ENCODE measurements at regions not wholly inside any gene's neighbourhood (a gene's known extent, or its start where the extent isn't known, plus 50 kb on each side); places are given as distances from the start of the nearest gene placed in this dataset.
"Not testable (repeated sequence)": the region's sequence is repeated elsewhere in the genome, so short reads cannot be mapped to it uniquely, and the experiment has no call there.

- intact Hi-C loops (cut with micrococcal nuclease): no loop called here
- Mint-ChIP-seq H3K4me3 (no peak overlapping the region), H3K36me3 (ENCODE audit: low read depth) (no peaks in the 10 kb centered on the region), H3K27ac (no peak overlapping the region), H3K4me1 (peaks cover 2% of the 10 kb centered on the region), H3K27me3 (no peaks in the 10 kb centered on the region), H3K9me3 (peaks cover 6% of the 10 kb centered on the region)
- DNase-seq: no peak
Measured at GRCh38 chr2:48219555-48220436, 94.7 kb upstream of the FOXN2 start.

DNA sequence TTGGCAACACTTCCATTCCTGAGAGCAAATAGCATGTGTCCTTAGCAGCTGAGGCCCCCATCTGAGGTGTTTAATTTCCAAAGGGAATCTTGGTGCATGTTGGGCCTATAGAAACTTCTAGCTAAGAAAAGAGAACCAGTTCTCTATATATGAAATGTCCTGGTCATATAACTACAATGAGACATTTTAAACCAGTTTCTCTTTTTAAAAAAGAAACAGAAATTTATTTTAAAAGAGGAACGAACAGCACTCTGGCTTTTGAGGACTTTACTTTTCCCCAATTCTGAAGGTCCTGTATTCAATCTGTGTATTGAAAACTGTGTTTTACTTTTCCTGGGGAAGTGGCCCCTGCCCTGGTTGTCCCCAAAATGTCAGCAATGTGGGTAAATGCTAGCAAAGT, 94.0 kb upstream of the FOXN2 start:
- no peak overlapping the region for H3K27ac Mint-ChIP-seq
- no peaks in the 10 kb centered on the region for H3K27me3 Mint-ChIP-seq
- DNase-seq: no peak
- H3K4me1 Mint-ChIP-seq: peaks cover 2% of the 10 kb centered on the region
- H3K9me3 Mint-ChIP-seq: peaks cover 6% of the 10 kb centered on the region
- intact Hi-C loops (cut with micrococcal nuclease): no loop called here
- no peak overlapping the region for H3K4me3 Mint-ChIP-seq
- no peaks in the 10 kb centered on the region for H3K36me3 Mint-ChIP-seq (ENCODE audit: low read depth)

- intact Hi-C loops (cut with micrococcal nuclease): no loop called here
- H3K27me3 Mint-ChIP-seq: no peaks in the 10 kb centered on the region
- H3K27ac Mint-ChIP-seq: no peak overlapping the region
- peaks cover 6% of the 10 kb centered on the region for H3K9me3 Mint-ChIP-seq
- H3K4me3 Mint-ChIP-seq: no peak overlapping the region
- H3K4me1 Mint-ChIP-seq: peaks cover 2% of the 10 kb centered on the region
- DNase-seq: no peak
- H3K36me3 Mint-ChIP-seq (ENCODE audit: low read depth): no peaks in the 10 kb centered on the region
Measured at GRCh38 chr2:48221846-48222516, 92.5 kb upstream of the FOXN2 start.

DNA sequence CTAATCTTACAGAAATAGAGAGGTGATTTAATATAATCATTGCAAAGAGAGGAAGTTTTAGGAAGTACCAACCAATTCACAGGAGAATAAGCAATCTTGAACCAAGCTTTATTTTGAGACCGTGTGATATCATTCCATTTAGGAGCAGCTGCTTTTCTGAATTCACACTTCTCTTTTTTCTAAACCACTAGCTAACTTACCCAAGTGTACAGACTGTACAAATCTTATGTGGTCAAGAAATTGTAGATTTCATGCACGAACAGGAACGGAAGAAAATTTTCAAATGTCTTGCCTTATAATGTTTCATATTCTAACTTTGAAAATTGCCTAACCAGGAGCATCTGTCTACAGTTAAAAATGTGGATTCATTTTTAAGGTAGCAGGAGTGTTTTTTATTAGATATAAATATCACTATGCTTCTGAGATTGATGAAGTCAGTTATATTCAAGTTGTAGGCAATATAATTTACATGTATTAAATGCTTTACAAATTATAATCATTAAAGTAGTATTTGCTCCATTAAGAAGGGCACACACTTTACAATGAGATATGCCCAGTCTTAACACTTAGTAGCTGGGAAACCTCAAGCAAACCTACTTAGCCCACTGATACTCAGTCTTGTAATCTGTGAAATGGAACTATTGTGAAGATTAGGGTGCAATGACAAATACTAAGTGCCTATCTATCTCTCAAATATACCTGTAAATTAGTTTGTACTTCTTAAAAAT, 86.7 kb upstream of the FOXN2 start:
- Mint-ChIP-seq H3K27me3 (peaks cover 4% of the 10 kb centered on the region), H3K27ac (no peak overlapping the region), H3K4me1 (peaks cover under 1% of the 10 kb centered on the region), H3K4me3 (no peak overlapping the region), H3K36me3 (ENCODE audit: low read depth) (no peaks in the 10 kb centered on the region), H3K9me3 (peaks cover 8% of the 10 kb centered on the region)
- intact Hi-C loops (cut with micrococcal nuclease): no loop called here
- no peak for DNase-seq

GRCh38 chr2:48228345-48228684, 86.2 kb upstream of the FOXN2 start:
- Mint-ChIP-seq H3K9me3 (peaks cover 8% of the 10 kb centered on the region), H3K4me3 (no peak overlapping the region), H3K27ac (no peak overlapping the region), H3K36me3 (ENCODE audit: low read depth) (no peaks in the 10 kb centered on the region), H3K27me3 (peaks cover 4% of the 10 kb centered on the region), H3K4me1 (peaks cover 6% of the 10 kb centered on the region)
- intact Hi-C loops (cut with micrococcal nuclease): no loop called here
- no peak for DNase-seq

GRCh38 chr2:48229063-48229462, 85.4 kb upstream of the FOXN2 start:
- H3K4me1 Mint-ChIP-seq: peaks cover 6% of the 10 kb centered on the region
- H3K27me3 Mint-ChIP-seq: peaks cover 4% of the 10 kb centered on the region
- H3K27ac Mint-ChIP-seq: no peak overlapping the region
- H3K9me3 Mint-ChIP-seq: peaks cover 3% of the 10 kb centered on the region
- intact Hi-C loops (cut with micrococcal nuclease): no loop called here
- H3K36me3 Mint-ChIP-seq (ENCODE audit: low read depth): no peaks in the 10 kb centered on the region
- H3K4me3 Mint-ChIP-seq: no peak overlapping the region
- DNase-seq: no peak

DNA sequence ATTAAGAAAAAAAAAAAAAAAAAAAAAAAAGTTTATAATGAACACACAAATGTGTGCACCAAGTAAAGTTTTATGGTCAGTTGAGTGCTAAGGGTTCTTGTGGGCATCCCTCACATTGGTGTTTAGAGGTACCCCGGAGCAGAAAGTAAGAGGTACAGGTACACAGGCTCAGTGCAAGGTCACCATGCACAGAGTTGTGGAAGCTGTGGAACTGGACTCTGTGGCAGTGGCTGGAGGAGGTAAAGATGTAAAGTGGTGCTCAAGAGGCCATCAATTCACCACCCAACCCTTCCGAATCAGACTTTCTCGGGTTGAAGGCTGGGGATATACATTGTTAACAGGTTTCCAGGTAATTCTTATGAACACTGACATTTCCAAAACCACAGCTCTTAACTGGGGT, 83.6 kb upstream of the FOXN2 start:
- no peak overlapping the region for H3K27ac Mint-ChIP-seq
- H3K4me3 Mint-ChIP-seq: no peak overlapping the region
- H3K4me1 Mint-ChIP-seq: peaks cover 8% of the 10 kb centered on the region
- DNase-seq: no peak
- no peaks in the 10 kb centered on the region for H3K36me3 Mint-ChIP-seq (ENCODE audit: low read depth)
- intact Hi-C loops (cut with micrococcal nuclease): no loop called here
- peaks cover 7% of the 10 kb centered on the region for H3K9me3 Mint-ChIP-seq
- H3K27me3 Mint-ChIP-seq: peaks cover 4% of the 10 kb centered on the region

GRCh38 chr2:48232351-48232750, 82.1 kb upstream of the FOXN2 start:
- intact Hi-C loops (cut with micrococcal nuclease): no loop called here
- Mint-ChIP-seq H3K4me3 (no peak overlapping the region), H3K36me3 (ENCODE audit: low read depth) (no peaks in the 10 kb centered on the region), H3K27ac (no peak overlapping the region), H3K4me1 (peaks cover 14% of the 10 kb centered on the region), H3K9me3 (peaks cover 7% of the 10 kb centered on the region), H3K27me3 (peaks cover 2% of the 10 kb centered on the region)
- DNase-seq: no peak

- H3K9me3 Mint-ChIP-seq: peaks cover 7% of the 10 kb centered on the region
- H3K4me1 Mint-ChIP-seq: peaks cover 14% of the 10 kb centered on the region
- DNase-seq: no peak
- H3K36me3 Mint-ChIP-seq (ENCODE audit: low read depth): no peaks in the 10 kb centered on the region
- no peak overlapping the region for H3K27ac Mint-ChIP-seq
- intact Hi-C loops (cut with micrococcal nuclease): no loop called here
- no peaks in the 10 kb centered on the region for H3K27me3 Mint-ChIP-seq
- no peak overlapping the region for H3K4me3 Mint-ChIP-seq
Measured at GRCh38 chr2:48233005-48233404, 81.5 kb upstream of the FOXN2 start.

DNA sequence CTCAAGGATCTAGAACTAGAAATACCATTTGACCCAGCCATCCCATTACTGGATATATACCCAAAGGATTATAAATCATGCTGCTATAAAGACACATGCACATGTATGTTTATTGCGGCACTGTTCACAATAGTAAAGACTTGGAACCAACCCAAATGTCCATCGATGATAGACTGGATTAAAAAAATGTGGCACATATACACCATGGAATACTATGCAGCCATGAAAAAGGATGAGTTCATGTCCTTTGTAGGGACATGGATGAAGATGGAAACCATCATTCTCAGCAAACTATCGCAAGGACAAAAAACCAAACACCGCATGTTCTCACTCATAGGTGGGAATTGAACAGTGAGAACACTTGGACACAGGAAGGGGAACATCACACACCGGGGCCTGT, 80.7 kb upstream of the FOXN2 start:
- H3K27me3 Mint-ChIP-seq; intact Hi-C loops (cut with micrococcal nuclease); H3K9me3 Mint-ChIP-seq; H3K36me3 Mint-ChIP-seq (ENCODE audit: low read depth); H3K27ac Mint-ChIP-seq; H3K4me3 Mint-ChIP-seq; DNase-seq: not testable (repeated sequence)
- peaks cover 14% of the 10 kb centered on the region for H3K4me1 Mint-ChIP-seq

DNA sequence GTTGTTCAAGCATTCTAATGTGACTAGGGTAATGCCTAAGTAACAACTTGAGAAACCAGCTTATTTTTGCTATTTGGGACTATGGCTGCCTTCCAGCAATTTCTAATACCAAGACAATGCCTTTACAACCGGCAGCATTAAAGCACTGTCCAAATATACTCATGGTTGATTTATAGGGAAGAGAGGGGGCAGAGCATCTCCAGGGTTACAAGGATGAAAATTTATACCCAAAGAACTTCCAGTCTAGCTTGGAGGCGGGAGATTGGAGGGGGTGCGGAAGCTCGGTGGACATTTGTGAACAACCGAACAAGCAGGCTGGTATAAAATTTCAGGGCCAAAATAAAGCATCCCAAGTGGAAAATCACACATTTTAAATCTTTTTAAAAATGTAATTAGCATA, 79.4 kb upstream of the FOXN2 start:
- Mint-ChIP-seq H3K4me3 (no peak overlapping the region), H3K9me3 (peaks cover 4% of the 10 kb centered on the region), H3K27me3 (no peaks in the 10 kb centered on the region), H3K36me3 (ENCODE audit: low read depth) (no peaks in the 10 kb centered on the region), H3K27ac (no peak overlapping the region), H3K4me1 (peaks cover 14% of the 10 kb centered on the region)
- intact Hi-C loops (cut with micrococcal nuclease): no loop called here
- DNase-seq: no peak

DNA sequence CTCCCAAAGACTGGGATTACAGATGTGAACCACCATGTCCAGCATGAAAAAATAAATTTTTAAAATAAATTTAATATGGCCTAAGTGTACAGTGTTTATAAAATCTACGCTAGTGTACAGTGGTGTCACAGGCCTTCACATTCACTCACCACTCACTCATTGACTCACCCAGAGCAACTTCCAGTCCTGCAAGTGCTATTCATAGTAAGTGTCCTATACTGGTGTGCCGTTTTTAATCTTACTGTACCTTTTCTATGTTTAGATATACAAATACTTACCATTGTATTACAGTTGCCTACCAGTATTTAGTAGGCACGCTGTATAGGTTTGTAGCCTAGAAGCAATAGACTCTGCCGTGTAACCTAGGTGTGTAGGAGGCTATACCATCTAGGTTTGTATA, 76.1 kb upstream of the FOXN2 start:
- no peak overlapping the region for H3K4me3 Mint-ChIP-seq
- H3K4me1 Mint-ChIP-seq: peaks cover 10% of the 10 kb centered on the region
- no peaks in the 10 kb centered on the region for H3K36me3 Mint-ChIP-seq (ENCODE audit: low read depth)
- no peaks in the 10 kb centered on the region for H3K27me3 Mint-ChIP-seq
- no peak for DNase-seq
- H3K27ac Mint-ChIP-seq: no peak overlapping the region
- intact Hi-C loops (cut with micrococcal nuclease): no loop called here
- H3K9me3 Mint-ChIP-seq: peaks cover 12% of the 10 kb centered on the region

GRCh38 chr2:48240912-48241311, 73.6 kb upstream of the FOXN2 start:
- H3K4me3 Mint-ChIP-seq: no peak overlapping the region
- H3K27ac Mint-ChIP-seq: no peak overlapping the region
- H3K4me1 Mint-ChIP-seq: peaks cover 8% of the 10 kb centered on the region
- DNase-seq: no peak
- intact Hi-C loops (cut with micrococcal nuclease): no loop called here
- peaks cover 8% of the 10 kb centered on the region for H3K9me3 Mint-ChIP-seq
- peaks cover 5% of the 10 kb centered on the region for H3K27me3 Mint-ChIP-seq
- H3K36me3 Mint-ChIP-seq (ENCODE audit: low read depth): no peaks in the 10 kb centered on the region

DNA sequence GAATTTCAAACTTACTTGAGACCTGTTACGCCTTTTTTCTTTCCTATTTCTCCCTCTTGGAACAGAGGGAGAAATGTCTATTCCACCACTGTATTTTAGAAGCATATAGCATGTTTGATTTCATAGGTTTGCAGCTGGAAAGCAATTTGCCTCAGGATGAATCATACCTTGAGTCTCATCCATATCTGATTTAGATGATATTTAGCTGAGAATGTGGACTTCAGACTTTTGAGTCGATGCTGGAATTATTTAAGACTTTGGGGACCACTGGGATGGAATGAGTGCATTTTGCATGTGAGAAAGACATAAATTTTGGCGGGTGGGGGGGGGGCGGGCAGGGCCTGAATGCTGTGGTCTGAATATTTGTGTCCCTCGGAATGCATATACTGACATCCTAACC, 67.3 kb upstream of the FOXN2 start:
- intact Hi-C loops (cut with micrococcal nuclease): no loop called here
- Mint-ChIP-seq H3K4me3 (no peak overlapping the region), H3K4me1 (peaks cover 9% of the 10 kb centered on the region), H3K36me3 (ENCODE audit: low read depth) (no peaks in the 10 kb centered on the region), H3K27me3 (peaks cover 5% of the 10 kb centered on the region), H3K27ac (no peak overlapping the region), H3K9me3 (no peaks in the 10 kb centered on the region)
- DNase-seq: no peak
